ENCODE measurements at regions not wholly inside any gene's neighbourhood (a gene's known extent, or its start where the extent isn't known, plus 50 kb on each side); places are given as distances from the start of the nearest gene placed in this dataset.

DNA sequence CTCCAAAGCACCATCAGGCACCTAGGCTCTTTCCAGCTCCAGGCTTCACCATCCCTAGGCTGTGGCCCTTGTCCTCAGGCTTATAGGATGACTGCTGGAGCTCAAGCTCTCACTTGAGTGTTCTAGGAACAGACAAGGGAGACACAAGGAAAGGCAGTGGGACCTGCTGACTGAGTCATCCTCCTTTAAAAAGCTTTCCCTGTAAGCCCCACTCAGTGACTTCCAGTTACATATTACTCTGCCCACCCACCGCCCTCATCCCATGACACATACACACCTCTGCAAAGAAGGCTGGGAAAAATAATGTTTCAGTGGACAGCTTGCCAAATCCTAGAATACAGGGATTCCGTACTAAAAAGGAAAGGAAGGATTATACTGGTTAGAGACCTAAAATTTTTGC lies 154.2 kb upstream of the ZNF366 start:
- Histone ChIP-seq H3K9ac (ENCODE audit: low read length) (no peak overlapping the region), H3K4me3 (ENCODE audit: low read length) (no peak overlapping the region), H3K36me3 (ENCODE audit: control insufficient read depth, insufficient read depth, low read length) (no peaks in the 10 kb centered on the region), H3K27me3 (ENCODE audit: control insufficient read depth, insufficient read depth, low read length) (no peaks in the 10 kb centered on the region), H3K4me1 (ENCODE audit: control insufficient read depth, insufficient read depth, low read length) (peaks cover 11% of the 10 kb centered on the region), H3K9me3 (ENCODE audit: control insufficient read depth, low read length) (no peaks in the 10 kb centered on the region)

DNA sequence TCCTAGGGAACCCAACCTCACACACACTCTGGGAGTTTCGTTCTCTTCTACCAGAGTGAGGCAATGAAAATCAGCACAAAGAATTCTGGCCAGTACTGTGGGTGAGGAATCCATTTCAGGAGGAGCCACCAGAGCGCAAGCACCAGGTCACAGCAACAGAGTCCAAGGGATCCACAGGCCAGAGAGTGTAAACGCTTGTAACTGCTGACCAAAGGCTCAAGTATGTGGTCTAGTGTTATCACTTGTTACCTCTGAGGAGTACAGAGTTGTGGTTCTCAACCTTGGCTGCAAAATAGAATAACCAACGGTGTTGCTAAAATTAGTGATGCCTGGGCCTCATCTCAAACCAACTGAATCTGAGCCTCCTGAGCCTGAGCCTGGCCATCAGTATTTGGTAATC lies 152.5 kb upstream of the ZNF366 start:
- Histone ChIP-seq H3K4me1 (ENCODE audit: control insufficient read depth, insufficient read depth, low read length) (peaks cover 11% of the 10 kb centered on the region), H3K27me3 (ENCODE audit: control insufficient read depth, insufficient read depth, low read length) (no peaks in the 10 kb centered on the region), H3K9me3 (ENCODE audit: control insufficient read depth, low read length) (no peaks in the 10 kb centered on the region), H3K4me3 (ENCODE audit: low read length) (no peak overlapping the region), H3K36me3 (ENCODE audit: control insufficient read depth, insufficient read depth, low read length) (no peaks in the 10 kb centered on the region), H3K9ac (ENCODE audit: low read length) (no peak overlapping the region)

DNA sequence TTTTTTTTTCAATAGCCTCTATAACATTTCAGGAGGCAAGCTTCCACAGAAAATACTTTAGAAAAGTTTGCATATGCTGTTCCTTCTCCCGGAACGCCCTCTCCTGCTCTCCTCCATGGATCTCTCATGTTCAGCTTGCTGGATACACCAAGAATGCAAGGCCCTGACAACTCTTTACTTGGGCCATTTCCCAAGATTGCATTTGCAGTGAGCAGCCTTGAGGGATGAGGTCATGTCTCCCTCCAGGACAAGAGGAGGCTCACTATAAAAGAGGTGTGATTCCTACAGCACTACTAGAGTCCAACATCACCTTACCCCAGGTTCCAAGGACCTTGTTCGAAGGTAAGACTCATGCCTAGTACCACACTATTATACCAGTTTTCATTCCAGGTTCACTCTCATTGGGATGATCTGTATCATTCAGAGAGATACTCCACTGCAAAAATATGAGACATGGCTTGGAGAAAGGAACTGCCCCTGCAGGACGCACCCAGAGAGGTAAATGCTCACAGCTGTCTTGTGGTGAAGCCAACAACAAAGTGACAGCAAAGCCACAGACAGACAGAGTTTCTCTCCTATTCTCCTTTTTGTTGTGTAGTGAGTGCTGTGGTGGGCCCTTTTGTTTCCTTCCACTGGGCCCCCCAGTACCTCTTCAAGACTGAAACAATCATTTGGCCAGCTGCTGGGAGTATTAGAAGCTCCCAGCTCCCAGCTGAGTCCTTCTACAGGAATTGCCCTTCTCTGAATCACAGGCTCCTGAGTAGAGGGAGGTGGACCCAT lies 151.7 kb upstream of the ZNF366 start:
- Histone ChIP-seq H3K9me3 (ENCODE audit: control insufficient read depth, low read length) (no peaks in the 10 kb centered on the region), H3K4me3 (ENCODE audit: low read length) (no peak overlapping the region), H3K9ac (ENCODE audit: low read length) (no peak overlapping the region), H3K36me3 (ENCODE audit: control insufficient read depth, insufficient read depth, low read length) (no peaks in the 10 kb centered on the region), H3K27me3 (ENCODE audit: control insufficient read depth, insufficient read depth, low read length) (no peaks in the 10 kb centered on the region), H3K4me1 (ENCODE audit: control insufficient read depth, insufficient read depth, low read length) (peaks cover 11% of the 10 kb centered on the region)

DNA sequence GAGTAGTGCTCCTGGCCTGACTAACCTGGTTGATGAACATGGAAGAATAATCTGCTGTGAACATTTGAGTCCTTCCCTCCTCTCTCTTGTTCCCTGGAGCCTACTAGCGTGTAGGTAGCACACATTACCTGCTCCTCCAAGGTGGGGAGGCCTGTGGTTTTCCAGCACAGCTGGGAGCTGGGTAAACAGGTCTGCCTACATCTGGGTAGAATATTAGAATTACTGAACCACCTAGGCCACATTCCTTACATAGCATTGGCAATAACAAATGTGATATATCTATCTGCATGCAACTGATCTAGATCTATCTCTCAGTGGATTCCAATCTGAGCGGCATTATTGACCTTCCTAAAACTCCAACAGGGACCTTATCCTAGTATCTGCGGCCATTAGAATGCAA lies 151.0 kb upstream of the ZNF366 start:
- Histone ChIP-seq H3K9me3 (ENCODE audit: control insufficient read depth, low read length) (no peaks in the 10 kb centered on the region), H3K4me3 (ENCODE audit: low read length) (no peak overlapping the region), H3K36me3 (ENCODE audit: control insufficient read depth, insufficient read depth, low read length) (no peaks in the 10 kb centered on the region), H3K9ac (ENCODE audit: low read length) (no peak overlapping the region), H3K4me1 (ENCODE audit: control insufficient read depth, insufficient read depth, low read length) (peaks cover 11% of the 10 kb centered on the region), H3K27me3 (ENCODE audit: control insufficient read depth, insufficient read depth, low read length) (no peaks in the 10 kb centered on the region)

DNA sequence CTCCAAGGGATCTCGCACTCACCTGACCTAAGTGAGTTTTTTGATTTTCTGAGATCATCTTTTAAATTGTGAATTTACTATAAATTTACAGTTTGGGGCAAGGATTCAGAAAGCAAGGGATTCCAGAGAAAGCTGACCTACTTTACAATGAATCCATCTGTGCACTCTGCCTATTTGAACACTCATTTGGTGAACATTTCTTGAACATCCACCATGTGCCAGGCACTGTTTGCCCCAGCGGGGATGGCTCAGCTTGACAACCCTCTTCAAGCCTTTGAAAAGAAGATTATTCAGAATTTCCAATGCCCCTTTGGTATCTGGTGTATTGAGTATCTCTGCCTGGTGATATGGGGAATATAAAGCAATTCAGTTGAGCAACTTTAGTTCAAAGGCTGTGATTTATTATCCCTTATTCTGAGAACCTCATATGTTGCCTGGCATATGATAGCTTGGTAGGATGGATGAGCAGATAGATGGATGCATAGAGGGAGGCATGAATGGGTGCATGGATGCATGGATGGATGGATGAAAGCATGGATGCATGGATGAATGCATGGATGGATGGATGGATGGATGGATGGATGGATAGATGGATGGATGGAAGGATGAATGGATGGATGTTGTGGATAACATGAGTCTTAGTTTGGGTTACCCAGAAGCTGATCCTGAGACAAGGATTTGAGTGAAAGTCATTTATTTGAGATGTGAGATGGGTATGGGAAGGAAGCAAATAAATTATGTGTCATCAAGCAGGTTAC lies 149.7 kb upstream of the ZNF366 start:
- Histone ChIP-seq H3K4me3 (ENCODE audit: low read length) (no peak overlapping the region), H3K9me3 (ENCODE audit: control insufficient read depth, low read length) (no peaks in the 10 kb centered on the region), H3K36me3 (ENCODE audit: control insufficient read depth, insufficient read depth, low read length) (no peaks in the 10 kb centered on the region), H3K27me3 (ENCODE audit: control insufficient read depth, insufficient read depth, low read length) (no peaks in the 10 kb centered on the region), H3K9ac (ENCODE audit: low read length) (no peak overlapping the region), H3K4me1 (ENCODE audit: control insufficient read depth, insufficient read depth, low read length) (peaks cover 6% of the 10 kb centered on the region)

GRCh38 chr5:72656331-72656730 lies 149.1 kb upstream of the ZNF366 start:
- H3K4me3 ChIP-seq (ENCODE audit: low read length), result no peak overlapping the region
- no peaks in the 10 kb centered on the region for H3K9me3 ChIP-seq (ENCODE audit: control insufficient read depth, low read length)
- no peak overlapping the region for H3K9ac ChIP-seq (ENCODE audit: low read length)
- no peaks in the 10 kb centered on the region for H3K27me3 ChIP-seq (ENCODE audit: control insufficient read depth, insufficient read depth, low read length)
- no peaks in the 10 kb centered on the region for H3K36me3 ChIP-seq (ENCODE audit: control insufficient read depth, insufficient read depth, low read length)
- H3K4me1 ChIP-seq (ENCODE audit: control insufficient read depth, insufficient read depth, low read length), result no peaks in the 10 kb centered on the region

- no peak overlapping the region for H3K9ac ChIP-seq (ENCODE audit: low read length)
- H3K9me3 ChIP-seq (ENCODE audit: control insufficient read depth, low read length), result no peaks in the 10 kb centered on the region
- H3K36me3 ChIP-seq (ENCODE audit: control insufficient read depth, insufficient read depth, low read length), result no peaks in the 10 kb centered on the region
- H3K27me3 ChIP-seq (ENCODE audit: control insufficient read depth, insufficient read depth, low read length), result no peaks in the 10 kb centered on the region
- H3K4me3 ChIP-seq (ENCODE audit: low read length), result no peak overlapping the region
- H3K4me1 ChIP-seq (ENCODE audit: control insufficient read depth, insufficient read depth, low read length), result no peaks in the 10 kb centered on the region
Observed at GRCh38 chr5:72654231-72654630, 147.0 kb upstream of the ZNF366 start.

GRCh38 chr5:72653586-72653985 lies 146.4 kb upstream of the ZNF366 start:
- H3K9me3 ChIP-seq (ENCODE audit: control insufficient read depth, low read length), result no peaks in the 10 kb centered on the region
- H3K36me3 ChIP-seq (ENCODE audit: control insufficient read depth, insufficient read depth, low read length), result no peaks in the 10 kb centered on the region
- H3K9ac ChIP-seq (ENCODE audit: low read length), result no peak overlapping the region
- no peak overlapping the region for H3K4me3 ChIP-seq (ENCODE audit: low read length)
- no peaks in the 10 kb centered on the region for H3K4me1 ChIP-seq (ENCODE audit: control insufficient read depth, insufficient read depth, low read length)
- no peaks in the 10 kb centered on the region for H3K27me3 ChIP-seq (ENCODE audit: control insufficient read depth, insufficient read depth, low read length)

DNA sequence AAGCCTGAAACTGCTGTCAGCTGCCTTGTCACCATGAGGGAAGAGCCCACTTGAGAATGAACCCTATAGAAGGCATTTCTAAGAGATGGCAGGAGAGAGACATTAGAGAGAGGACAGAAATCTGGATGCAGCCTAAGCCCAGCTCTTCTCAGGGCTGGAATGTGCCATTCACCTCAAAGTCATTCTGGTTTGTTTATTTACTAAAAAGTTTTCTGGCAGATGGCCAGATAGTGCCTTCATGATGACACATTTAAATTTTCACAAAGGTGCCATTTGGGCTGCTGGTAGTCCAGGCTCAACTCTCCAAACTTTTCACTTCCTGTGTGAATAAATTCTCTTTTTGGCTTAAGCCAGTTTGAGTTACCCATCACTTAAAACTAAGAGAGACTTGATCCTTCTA lies 144.6 kb upstream of the ZNF366 start:
- H3K9me3 ChIP-seq (ENCODE audit: control insufficient read depth, low read length), result no peaks in the 10 kb centered on the region
- H3K4me3 ChIP-seq (ENCODE audit: low read length), result no peak overlapping the region
- no peaks in the 10 kb centered on the region for H3K36me3 ChIP-seq (ENCODE audit: control insufficient read depth, insufficient read depth, low read length)
- no peaks in the 10 kb centered on the region for H3K4me1 ChIP-seq (ENCODE audit: control insufficient read depth, insufficient read depth, low read length)
- no peaks in the 10 kb centered on the region for H3K27me3 ChIP-seq (ENCODE audit: control insufficient read depth, insufficient read depth, low read length)
- H3K9ac ChIP-seq (ENCODE audit: low read length), result no peak overlapping the region

- Histone ChIP-seq H3K4me3 (ENCODE audit: low read length) (no peak overlapping the region), H3K9ac (ENCODE audit: low read length) (no peak overlapping the region), H3K9me3 (ENCODE audit: control insufficient read depth, low read length) (no peaks in the 10 kb centered on the region)
Observed at GRCh38 chr5:72651109-72651508, 143.9 kb upstream of the ZNF366 start.

GRCh38 chr5:72649449-72649848 lies 142.2 kb upstream of the ZNF366 start:
- no peaks in the 10 kb centered on the region for H3K27me3 ChIP-seq (ENCODE audit: control insufficient read depth, insufficient read depth, low read length)
- H3K9ac ChIP-seq (ENCODE audit: low read length), result no peak overlapping the region
- H3K9me3 ChIP-seq (ENCODE audit: control insufficient read depth, low read length), result no peaks in the 10 kb centered on the region
- H3K4me1 ChIP-seq (ENCODE audit: control insufficient read depth, insufficient read depth, low read length), result no peaks in the 10 kb centered on the region
- no peaks in the 10 kb centered on the region for H3K36me3 ChIP-seq (ENCODE audit: control insufficient read depth, insufficient read depth, low read length)
- H3K4me3 ChIP-seq (ENCODE audit: low read length), result no peak overlapping the region

More at GRCh38 chr5:72651109-72651508, 143.9 kb upstream of the ZNF366 start:
- no peaks in the 10 kb centered on the region for H3K36me3 ChIP-seq (ENCODE audit: control insufficient read depth, insufficient read depth, low read length)
- H3K27me3 ChIP-seq (ENCODE audit: control insufficient read depth, insufficient read depth, low read length), result no peaks in the 10 kb centered on the region
- H3K4me1 ChIP-seq (ENCODE audit: control insufficient read depth, insufficient read depth, low read length), result no peaks in the 10 kb centered on the region

GRCh38 chr5:72648480-72648879 lies 141.3 kb upstream of the ZNF366 start:
- no peak overlapping the region for H3K4me3 ChIP-seq (ENCODE audit: low read length)
- H3K9ac ChIP-seq (ENCODE audit: low read length), result no peak overlapping the region
- no peaks in the 10 kb centered on the region for H3K27me3 ChIP-seq (ENCODE audit: control insufficient read depth, insufficient read depth, low read length)
- H3K4me1 ChIP-seq (ENCODE audit: control insufficient read depth, insufficient read depth, low read length), result no peaks in the 10 kb centered on the region
- no peaks in the 10 kb centered on the region for H3K9me3 ChIP-seq (ENCODE audit: control insufficient read depth, low read length)
- H3K36me3 ChIP-seq (ENCODE audit: control insufficient read depth, insufficient read depth, low read length), result no peaks in the 10 kb centered on the region
